Lower lobe of right lung (tissue), 2 donors: ENCODE measurements at regions not wholly inside any gene's neighbourhood (a gene's known extent, or its start where the extent isn't known, plus 50 kb on each side); places are given as distances from the start of the nearest gene placed in this dataset.
A peak's percentile ranks its signal among the peaks of the same experiment; 100 is the strongest.

ENCODE experiments used
- ATAC-seq, 2 donors: fragments of 200-7000 bp; cut with Tn5 transposase; one replicate each; pipeline ENCODE4 v1.9.1; 2020 to 2022; ENCODE audit warnings: mild to moderate bottlenecking in 2 of 2, moderate library complexity in 2 of 2
- DNase-seq: peaks from one replicate; pipeline ENCODE4 v3.0.0-alpha.2; 2020
- H3K27ac ChIP-seq: fragments of 200-600 bp; one replicate; pipeline ENCODE4 v1.8.0; 2022
- H3K27me3 ChIP-seq: fragments of 200-600 bp; one replicate; pipeline ENCODE4 v1.8.0; 2022; ENCODE audit warnings: low read depth
- H3K36me3 ChIP-seq: fragments of 200-600 bp; one replicate; pipeline ENCODE4 v1.8.0; 2022; ENCODE audit warnings: mild to moderate bottlenecking
- H3K4me1 ChIP-seq: fragments of 200-600 bp; one replicate; pipeline ENCODE4 v1.8.0; 2022
- H3K4me3 ChIP-seq: fragments of 200-600 bp; one replicate; pipeline ENCODE4 v1.8.0; 2022; ENCODE audit warnings: mild to moderate bottlenecking
- H3K9me3 ChIP-seq: fragments of 200-600 bp; one replicate; pipeline ENCODE4 v1.8.0; 2022
- CTCF ChIP-seq: fragments of 200-600 bp; IDR thresholded peaks from one replicate; pipeline ENCODE4 v1.8.0; 2022; ENCODE audit warnings: antibody characterized with exemption, mild to moderate bottlenecking
- intact Hi-C: fragments of 100-400 bp; cut with DNase I; formaldehyde crosslinking; loops from one replicate; pipeline ENCODE4 v1.11.0; 2022
- donor health status: DM: no; HTN: yes; CAD: no; lungs with severe emphysema.

- TF ChIP-seq CTCF = no peak
- intact Hi-C loops = no loop called here
- Histone ChIP-seq H3K27me3 (no peaks in the 10 kb centered on the region), H3K4me3 (no peak overlapping the region), H3K36me3 (no peaks in the 10 kb centered on the region), H3K4me1 (no peaks in the 10 kb centered on the region), H3K9me3 (no peaks in the 10 kb centered on the region), H3K27ac (no peak overlapping the region)
- ATAC-seq = no peak
- no peak for DNase-seq
Observed at GRCh38 chr12:127588249-127588648, 678.7 kb upstream of the TMEM132C start.

DNA sequence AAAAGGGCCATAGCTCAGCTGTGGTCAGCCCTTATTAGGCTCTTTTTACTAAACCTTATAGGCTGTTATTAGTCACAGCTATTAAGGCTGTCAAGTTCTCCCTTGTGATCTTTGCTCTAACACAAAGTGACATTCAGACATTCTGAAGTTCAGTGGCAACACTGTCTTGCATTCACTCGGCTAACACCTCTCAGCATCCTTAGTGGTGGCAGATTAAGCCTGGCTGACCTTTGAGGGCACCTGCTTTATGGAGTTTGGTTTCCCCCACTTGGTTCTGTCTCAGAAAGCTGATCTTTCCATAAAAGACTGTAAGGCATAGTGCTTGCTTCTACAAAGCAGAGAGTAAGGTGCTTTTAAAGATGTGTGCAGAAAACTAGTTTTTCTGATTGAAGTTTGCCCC is 677.4 kb upstream of the TMEM132C start:
- ATAC-seq (no peak), DNase-seq (no peak)
- Histone ChIP-seq H3K27me3 (no peaks in the 10 kb centered on the region), H3K27ac (no peak overlapping the region), H3K36me3 (no peaks in the 10 kb centered on the region), H3K4me1 (no peaks in the 10 kb centered on the region), H3K4me3 (no peak overlapping the region), H3K9me3 (no peaks in the 10 kb centered on the region)
- no peak for TF ChIP-seq CTCF
- intact Hi-C loops = no loop called here

DNA sequence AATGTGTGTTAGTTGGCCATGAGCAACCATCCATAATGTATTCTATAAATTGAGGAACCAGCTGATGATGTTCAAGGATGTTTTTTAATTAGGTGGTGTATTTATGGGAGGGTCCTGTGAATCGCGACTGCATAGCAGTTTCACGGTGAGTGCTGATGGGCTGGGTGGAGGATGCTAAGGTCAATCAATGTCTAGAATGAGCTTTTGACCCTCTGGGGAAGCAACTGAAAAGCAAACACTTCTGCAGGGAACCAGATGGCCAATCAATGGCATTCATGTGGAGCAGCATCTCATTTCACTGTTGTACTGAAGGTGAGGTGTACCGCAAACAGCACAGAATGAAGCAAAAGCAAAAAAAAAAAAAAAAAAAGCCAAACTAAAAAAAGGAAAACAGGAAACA is 676.1 kb upstream of the TMEM132C start:
- Histone ChIP-seq H3K27me3 (no peaks in the 10 kb centered on the region), H3K9me3 (no peaks in the 10 kb centered on the region), H3K27ac (no peak overlapping the region), H3K4me1 (no peaks in the 10 kb centered on the region), H3K4me3 (no peak overlapping the region), H3K36me3 (no peaks in the 10 kb centered on the region)
- no peak for ATAC-seq
- TF ChIP-seq CTCF = no peak
- DNase-seq = no peak
- intact Hi-C loops = no loop called here

DNA sequence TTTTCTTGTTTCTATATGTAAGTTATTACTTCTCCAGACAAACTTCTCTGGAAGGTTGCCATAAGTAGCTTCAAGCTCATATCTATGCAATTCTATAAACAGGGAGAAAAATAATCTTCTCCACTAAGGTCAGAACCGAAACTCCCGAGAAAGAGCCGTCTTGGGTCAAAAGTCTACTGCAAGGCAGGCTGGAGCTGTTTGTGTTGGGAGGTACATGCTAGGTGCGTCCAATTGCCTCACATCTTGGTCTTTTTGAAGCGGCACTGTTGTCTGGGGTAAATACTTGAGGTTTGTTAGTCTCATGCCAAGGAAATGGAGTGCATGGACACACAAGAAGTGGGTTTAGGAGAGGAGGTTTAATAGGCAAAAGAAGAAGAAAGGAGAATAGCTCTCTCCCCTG is 674.7 kb upstream of the TMEM132C start:
- Histone ChIP-seq H3K36me3 (no peaks in the 10 kb centered on the region), H3K4me1 (no peaks in the 10 kb centered on the region), H3K4me3 (no peak overlapping the region), H3K27ac (no peak overlapping the region), H3K27me3 (no peaks in the 10 kb centered on the region), H3K9me3 (no peaks in the 10 kb centered on the region)
- DNase-seq (no peak), ATAC-seq (peak; percentile 37 to 68)
- intact Hi-C loops = no loop called here
- no peak for TF ChIP-seq CTCF

- DNase-seq (no peak), ATAC-seq (no peak)
- H3K27ac ChIP-seq = no peak overlapping the region
- intact Hi-C loops = no loop called here
- no peaks in the 10 kb centered on the region for H3K27me3 ChIP-seq
- no peaks in the 10 kb centered on the region for H3K4me1 ChIP-seq
- no peak for TF ChIP-seq CTCF
- no peak overlapping the region for H3K4me3 ChIP-seq
- H3K9me3 ChIP-seq = no peaks in the 10 kb centered on the region
- no peaks in the 10 kb centered on the region for H3K36me3 ChIP-seq
Observed at GRCh38 chr12:127594351-127594970, 672.5 kb upstream of the TMEM132C start.

- Histone ChIP-seq H3K4me1 (no peaks in the 10 kb centered on the region), H3K4me3 (no peak overlapping the region), H3K36me3 (no peaks in the 10 kb centered on the region), H3K27me3 (no peaks in the 10 kb centered on the region), H3K27ac (no peak overlapping the region), H3K9me3 (no peaks in the 10 kb centered on the region)
- intact Hi-C loops = no loop called here
- no peak for DNase-seq
- no peak for ATAC-seq
- TF ChIP-seq CTCF = no peak
Observed at GRCh38 chr12:127595506-127595905, 671.5 kb upstream of the TMEM132C start.
